ENCODE measurements at regions not wholly inside any gene's neighbourhood (a gene's known extent, or its start where the extent isn't known, plus 50 kb on each side); places are given as distances from the start of the nearest gene placed in this dataset.

DNA sequence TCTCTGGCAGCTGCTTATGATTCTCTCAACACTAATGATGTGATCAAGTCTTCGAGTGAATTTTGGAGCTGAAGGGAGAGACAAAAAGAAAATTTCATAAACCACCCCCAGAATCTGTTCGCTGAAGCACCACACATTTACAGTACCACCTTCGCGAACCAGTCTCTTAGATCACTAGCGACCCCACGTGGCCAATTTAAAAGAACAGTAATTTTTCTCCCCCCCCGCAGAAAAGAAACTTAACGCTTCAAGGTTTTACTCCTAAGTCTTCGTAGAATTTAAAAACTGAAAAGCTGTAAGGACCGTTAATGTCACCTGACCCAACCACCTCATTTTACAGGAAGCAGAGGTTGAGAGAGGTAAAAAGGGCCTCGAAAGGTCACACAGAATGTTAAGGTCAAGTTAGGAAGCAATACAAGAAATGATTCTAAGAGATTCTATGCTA lies 187.5 kb downstream of the QDPR start:
- Histone ChIP-seq H3K79me2 (ENCODE audit: insufficient read depth, low read length) (no peaks in the 10 kb centered on the region), H3K27ac (ENCODE audit: low read depth in 1 of 2, low read length in 2 of 2) (no peak overlapping the region), H3K4me1 (ENCODE audit: control insufficient read depth in 1 of 2, insufficient read depth in 2 of 2, low read length in 2 of 2) (no peaks in the 10 kb centered on the region), H3K9ac (ENCODE audit: insufficient read depth, low read length, poor library complexity, severe bottlenecking) (no peak overlapping the region), H3K4me2 (replicated peaks; ENCODE audit: extremely low read depth, low read length, poor library complexity, severe bottlenecking) (no peak overlapping the region), H3K36me3 (replicated peaks in 1 of 2; ENCODE audit: control insufficient read depth in 1 of 2, insufficient read depth in 2 of 2, low read length in 2 of 2) (no peaks in the 10 kb centered on the region), H4K20me1 (ENCODE audit: insufficient read depth, low read length) (no peaks in the 10 kb centered on the region), H3K27me3 (ENCODE audit: control insufficient read depth in 2 of 2, insufficient read depth in 2 of 2, low read length in 2 of 2) (no peaks in the 10 kb centered on the region), H3K9me3 (replicated peaks in 1 of 2; ENCODE audit: control insufficient read depth in 1 of 2, insufficient read depth in 1 of 2, low read length in 2 of 2) (no peaks in the 10 kb centered on the region), H2AFZ (ENCODE audit: insufficient read depth, low read depth, low read length, poor library complexity, severe bottlenecking) (no peak overlapping the region), H3K4me3 (replicated peaks in 1 of 3; ENCODE audit: low read depth in 2 of 3, low read length in 3 of 3) (no peak overlapping the region)
- 3% methylated on average over 5 of the region's 11 CpGs for WGBS (ENCODE audit: insufficient coverage)
- no peak overlapping the region for H3K27ac Mint-ChIP-seq
- H3K4me3 Mint-ChIP-seq: no peak overlapping the region
- peaks cover 4% of the 10 kb centered on the region for H3K4me1 Mint-ChIP-seq
- H3K36me3 Mint-ChIP-seq: no peaks in the 10 kb centered on the region
- H3K9me3 Mint-ChIP-seq: peaks cover 0 to 1% (median 0%) of the 10 kb centered on the region in 7 donors
- intact Hi-C loops (cut with micrococcal nuclease): no loop called here
- peak; percentile 30 for TF ChIP-seq CTCF (IDR thresholded peaks at IDR 0.05)
- no peak for DNase-seq
- peaks cover 0 to 2% (median 0%) of the 10 kb centered on the region in 3 donors for H3K27me3 Mint-ChIP-seq (ENCODE audit: low read depth in 3 of 3)

DNA sequence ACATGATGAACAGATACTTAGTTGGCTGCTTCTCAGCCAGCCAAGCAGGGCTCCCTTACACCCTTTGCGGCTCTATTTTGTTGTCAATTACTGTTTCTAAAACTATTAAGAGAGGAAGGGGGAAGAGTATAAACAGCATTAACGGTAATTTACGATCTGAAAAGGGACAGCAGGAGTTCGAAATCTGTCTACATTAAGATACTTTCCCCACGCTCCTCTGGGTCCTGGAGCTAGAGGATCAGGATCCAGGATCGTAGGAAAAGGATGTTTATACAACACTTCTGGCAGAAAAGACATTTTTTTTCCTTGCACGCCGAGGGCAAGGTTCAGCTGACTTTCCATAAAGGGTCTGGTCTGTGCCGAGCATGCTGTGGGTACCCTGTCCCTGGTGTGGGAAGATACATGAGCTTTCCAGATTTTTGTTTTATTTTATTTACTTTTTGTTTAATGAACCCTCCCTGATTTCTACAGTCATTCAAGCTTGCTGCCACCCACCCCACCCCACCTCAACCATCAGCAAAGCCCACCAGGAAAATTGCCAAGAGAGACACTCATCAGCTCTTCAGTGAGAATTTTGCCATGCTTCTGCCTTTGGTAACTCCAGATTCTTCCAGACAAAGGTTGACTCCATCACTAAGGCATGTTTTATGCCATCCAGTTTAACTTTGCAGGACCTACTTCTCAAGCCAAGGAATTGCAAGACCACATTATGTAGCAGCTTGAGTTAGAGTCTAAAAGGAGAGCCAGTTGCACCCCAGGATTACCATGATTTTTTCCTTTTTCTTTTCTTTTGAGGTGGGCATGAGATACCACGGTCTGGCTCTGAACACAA lies 188.1 kb downstream of the QDPR start:
- no peak for TF ChIP-seq CTCF (IDR thresholded peaks at IDR 0.05)

More for the DNA sequence above, 188.1 kb downstream of the QDPR start:
- Histone ChIP-seq H3K27me3 (ENCODE audit: control insufficient read depth in 2 of 2, insufficient read depth in 2 of 2, low read length in 2 of 2) (no peaks in the 10 kb centered on the region), H2AFZ (ENCODE audit: insufficient read depth, low read depth, low read length, poor library complexity, severe bottlenecking) (no peak overlapping the region), H3K27ac (ENCODE audit: low read depth in 1 of 2, low read length in 2 of 2) (no peak overlapping the region), H3K9ac (ENCODE audit: insufficient read depth, low read length, poor library complexity, severe bottlenecking) (no peak overlapping the region), H3K4me1 (ENCODE audit: control insufficient read depth in 1 of 2, insufficient read depth in 2 of 2, low read length in 2 of 2) (no peaks in the 10 kb centered on the region), H3K9me3 (replicated peaks in 1 of 2; ENCODE audit: control insufficient read depth in 1 of 2, insufficient read depth in 1 of 2, low read length in 2 of 2) (no peaks in the 10 kb centered on the region), H3K79me2 (ENCODE audit: insufficient read depth, low read length) (no peaks in the 10 kb centered on the region), H3K4me3 (replicated peaks in 1 of 3; ENCODE audit: low read depth in 2 of 3, low read length in 3 of 3) (no peak overlapping the region), H4K20me1 (ENCODE audit: insufficient read depth, low read length) (no peaks in the 10 kb centered on the region), H3K36me3 (replicated peaks in 1 of 2; ENCODE audit: control insufficient read depth in 1 of 2, insufficient read depth in 2 of 2, low read length in 2 of 2) (no peaks in the 10 kb centered on the region), H3K4me2 (replicated peaks; ENCODE audit: extremely low read depth, low read length, poor library complexity, severe bottlenecking) (no peak overlapping the region)
- Mint-ChIP-seq H3K27me3 (ENCODE audit: low read depth in 3 of 3) (peaks cover 0 to 2% (median 0%) of the 10 kb centered on the region in 3 donors), H3K36me3 (no peaks in the 10 kb centered on the region), H3K9me3 (peaks cover 0 to 2% (median 0%) of the 10 kb centered on the region in 7 donors), H3K4me3 (no peak overlapping the region), H3K27ac (no peak overlapping the region), H3K4me1 (peaks cover 2% of the 10 kb centered on the region)
- no peak for DNase-seq
- WGBS (ENCODE audit: insufficient coverage): 92% methylated on average over 2 of the region's 10 CpGs
- intact Hi-C loops (cut with micrococcal nuclease): no loop called here
